ENCODE measurements at regions not wholly inside any gene's neighbourhood (a gene's known extent, or its start where the extent isn't known, plus 50 kb on each side); places are given as distances from the start of the nearest gene placed in this dataset.

GRCh38 chr4:53784112-53784511 is 192.8 kb upstream of the LNX1 start:
- TF ChIP-seq POU2F2 (IDR thresholded peaks at IDR 0.05; ENCODE audit: low read depth, low read length) = no peak
- no peak for TF ChIP-seq TAF1 (IDR thresholded peaks at IDR 0.05; ENCODE audit: low read depth, low read length)
- TF ChIP-seq POLR2AphosphoS5 (IDR thresholded peaks at IDR 0.05; ENCODE audit: low read depth, low read length) = no peak
